ENCODE measurements at regions not wholly inside any gene's neighbourhood (a gene's known extent, or its start where the extent isn't known, plus 50 kb on each side); places are given as distances from the start of the nearest gene placed in this dataset.
"Not testable (repeated sequence)": the region's sequence is repeated elsewhere in the genome, so short reads cannot be mapped to it uniquely, and the experiment has no call there.

- DNase-seq (ENCODE audit: low spot score); intact Hi-C loops (cut with DNase I): not testable (repeated sequence)
Observed at GRCh38 chr7:113496586-113496985, 378.2 kb upstream of the SMIM30 start.

DNA sequence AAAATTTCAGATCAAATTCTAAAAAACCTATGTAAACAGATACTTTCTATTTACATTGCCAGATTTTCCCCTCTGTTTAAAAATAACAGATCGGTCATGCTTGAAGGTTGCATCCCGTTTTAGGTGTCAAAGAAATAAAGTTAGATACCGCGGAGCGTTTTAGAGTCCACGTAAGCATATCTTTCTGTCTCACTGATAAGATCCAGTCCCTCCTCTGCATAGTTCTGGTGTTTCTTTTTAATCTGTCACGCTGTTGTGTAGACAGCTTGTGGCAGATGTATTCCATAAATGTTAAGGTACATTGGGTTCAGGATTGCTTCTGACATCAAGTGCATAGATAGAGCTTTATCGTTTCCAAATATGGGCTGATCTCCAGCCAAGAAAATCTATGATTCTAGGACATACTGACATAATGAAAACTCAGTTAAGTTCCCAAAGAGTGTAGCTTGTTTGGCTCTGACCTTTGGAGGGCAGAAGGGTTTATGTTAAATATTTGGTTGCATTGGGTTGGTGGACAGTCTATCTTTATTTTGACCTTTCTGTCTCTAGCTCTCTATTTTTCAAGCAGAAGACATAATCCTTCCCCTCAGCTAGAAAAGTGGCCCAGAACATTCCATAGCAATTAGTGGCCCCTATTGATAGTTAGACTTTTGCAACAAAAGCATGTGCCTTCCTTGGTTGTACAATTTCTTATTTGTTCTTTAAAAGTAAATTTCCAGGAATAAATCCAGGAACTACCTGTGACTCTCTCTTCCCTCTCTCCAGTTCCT, 376.6 kb upstream of the SMIM30 start:
- DNase-seq (ENCODE audit: low spot score); intact Hi-C loops (cut with DNase I): not testable (repeated sequence)

DNA sequence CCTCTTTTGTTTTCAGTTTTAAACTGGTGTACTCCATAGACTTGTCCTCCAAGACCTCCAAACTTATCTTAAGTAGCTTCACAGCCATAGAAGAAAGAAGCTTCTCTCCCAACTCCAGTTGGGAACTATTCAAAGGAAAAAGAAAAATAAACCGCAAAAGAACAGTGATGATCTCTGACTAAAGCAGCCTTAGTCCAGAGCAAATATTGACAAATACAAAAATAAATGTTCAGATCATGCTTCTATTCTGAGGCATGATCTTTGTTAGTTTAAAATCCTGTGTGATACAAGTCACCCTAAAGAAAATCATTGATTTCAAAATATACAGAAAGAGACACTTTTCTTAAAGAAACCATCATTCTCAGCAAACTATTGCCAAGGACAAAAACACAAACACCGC, 373.0 kb upstream of the SMIM30 start:
- intact Hi-C loops (cut with DNase I), result no loop called here
- no peak for DNase-seq (ENCODE audit: low spot score)

DNA sequence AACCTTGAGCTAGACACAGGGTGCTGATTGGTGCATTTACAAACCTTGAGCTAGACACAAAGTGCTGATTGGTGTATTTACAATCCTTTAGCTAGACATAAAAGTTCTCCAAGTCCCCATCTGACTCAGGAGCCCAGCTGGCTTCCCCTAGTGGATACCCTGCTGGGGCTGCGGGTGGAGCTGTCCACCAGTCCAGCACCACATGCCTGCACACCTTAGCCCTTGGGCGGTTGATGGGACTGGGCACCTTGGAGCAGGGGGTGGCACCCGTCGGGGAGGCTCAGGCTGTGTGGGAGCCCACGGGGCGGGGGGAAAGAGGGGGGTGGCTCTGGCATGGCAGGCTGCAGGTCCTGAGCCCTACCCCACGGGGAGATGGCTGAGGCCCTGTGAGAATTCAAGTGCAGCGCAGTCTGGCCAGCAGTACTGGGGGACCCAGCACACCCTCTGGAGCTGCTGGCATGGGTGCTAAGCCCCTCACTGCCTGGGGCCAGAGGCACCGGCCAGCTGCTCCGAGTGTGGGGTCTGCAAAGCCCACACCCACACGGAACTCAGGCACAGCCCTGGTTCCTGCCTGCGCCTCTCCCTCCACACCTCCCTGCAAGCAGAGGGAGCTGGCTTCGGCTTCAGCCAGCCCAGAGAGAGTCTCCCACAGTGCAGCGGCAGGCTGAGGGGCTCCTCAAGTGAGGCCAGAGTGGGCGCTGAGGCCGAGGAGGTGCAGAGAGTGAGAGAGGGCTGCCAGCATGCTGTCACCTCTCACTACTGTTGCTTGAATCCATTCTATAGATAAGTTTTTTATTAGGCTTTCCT, 369.8 kb upstream of the SMIM30 start:
- DNase-seq (ENCODE audit: low spot score), result no peak
- intact Hi-C loops (cut with DNase I), result no loop called here

DNA sequence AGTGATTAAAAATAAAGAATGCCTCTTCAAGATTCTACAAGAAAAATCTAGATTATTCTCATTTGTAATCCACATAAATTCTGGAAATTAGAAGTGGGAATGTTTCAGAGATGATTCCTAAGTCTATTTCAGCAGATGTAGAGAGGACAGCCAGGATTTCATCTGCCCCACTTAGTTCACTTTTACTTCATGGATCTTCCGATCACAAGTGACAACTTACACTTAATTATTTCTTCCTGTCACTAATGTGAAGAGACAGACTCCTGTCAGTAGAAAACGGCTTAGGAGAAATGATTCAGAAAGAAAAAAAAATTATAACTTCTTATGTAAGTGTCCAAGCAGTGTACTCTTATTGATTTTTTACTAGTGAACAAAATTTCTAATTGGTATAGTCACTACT, 368.2 kb upstream of the SMIM30 start:
- no peak for DNase-seq (ENCODE audit: low spot score)
- intact Hi-C loops (cut with DNase I), result no loop called here

DNA sequence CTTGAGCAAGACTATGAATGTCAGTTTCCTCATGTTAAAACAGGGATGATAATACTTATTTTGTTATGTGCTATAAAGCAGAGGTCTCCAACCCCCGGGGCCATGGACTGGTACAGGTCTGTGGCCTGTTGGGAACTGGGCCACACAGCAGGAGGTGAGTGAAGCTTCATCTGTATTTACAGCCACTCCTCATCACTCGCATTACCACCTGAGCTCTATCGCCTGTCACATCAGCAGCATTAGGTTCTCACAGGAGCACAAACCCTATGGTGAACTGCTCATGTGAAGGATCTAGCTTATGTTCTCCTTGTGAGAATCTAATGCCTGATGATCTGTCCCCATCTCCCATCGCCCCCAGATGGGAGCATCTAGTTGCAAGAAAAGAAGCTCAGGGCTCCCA, 365.3 kb upstream of the SMIM30 start:
- DNase-seq (ENCODE audit: low spot score), result no peak
- intact Hi-C loops (cut with DNase I), result no loop called here

DNA sequence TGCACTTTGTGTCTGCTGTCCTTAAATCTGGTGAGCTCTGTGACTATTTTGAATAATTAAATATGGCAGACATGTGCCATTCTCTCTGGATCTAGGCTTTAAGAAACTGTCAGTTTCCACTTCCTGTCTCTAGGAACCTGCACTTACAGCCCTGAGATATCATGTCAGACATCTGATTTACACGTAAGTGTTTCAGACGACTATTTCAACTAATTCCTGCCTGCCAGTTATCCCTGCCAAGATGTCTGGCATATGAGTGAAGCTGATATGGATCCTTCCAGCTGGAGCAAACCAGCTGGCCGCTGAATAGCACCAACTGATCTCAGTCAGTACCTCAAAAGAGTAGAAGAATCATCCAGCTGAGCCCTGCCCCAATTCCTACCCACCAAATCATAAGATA, 362.2 kb upstream of the SMIM30 start:
- intact Hi-C loops (cut with DNase I), result no loop called here
- DNase-seq (ENCODE audit: low spot score), result no peak

DNA sequence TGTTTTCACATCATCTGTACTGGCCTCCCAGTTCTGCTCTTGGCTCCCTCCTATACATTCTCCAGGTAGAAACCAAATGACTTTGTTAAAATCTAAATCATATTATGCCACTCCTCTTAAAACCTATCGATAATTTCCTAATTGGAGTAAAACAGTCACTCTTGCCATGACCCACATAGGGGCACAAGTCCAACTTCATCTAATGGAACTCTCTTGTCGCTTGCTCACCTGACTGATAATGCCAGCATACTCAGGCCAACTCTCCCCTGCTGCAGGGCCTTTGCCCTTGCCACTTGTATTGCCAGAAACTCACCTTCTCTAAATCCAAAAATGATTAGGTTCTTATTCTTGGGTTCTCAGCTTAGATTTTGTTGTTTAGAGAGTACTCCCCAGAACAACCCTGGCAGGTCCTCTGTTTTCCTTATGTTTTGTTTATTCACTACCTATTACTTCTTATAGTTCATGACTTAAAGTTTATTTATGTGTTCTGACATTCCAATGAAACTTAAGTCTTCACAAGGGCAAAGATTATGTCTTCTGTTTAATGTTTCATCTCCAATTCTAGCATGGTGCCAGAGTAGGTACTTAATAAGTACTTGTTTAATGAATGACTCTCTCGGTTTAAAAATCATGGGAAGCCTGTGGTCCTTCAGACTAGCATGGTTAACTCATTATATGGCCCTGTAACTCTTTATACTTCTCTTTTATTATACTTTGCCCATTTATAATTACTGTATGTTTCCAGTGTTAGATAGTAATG, 345.9 kb upstream of the SMIM30 start:
- no peak for DNase-seq (ENCODE audit: low spot score)
- intact Hi-C loops (cut with DNase I), result no loop called here

GRCh38 chr7:113460067-113460466, 341.7 kb upstream of the SMIM30 start:
- intact Hi-C loops (cut with DNase I), result no loop called here
- DNase-seq (ENCODE audit: low spot score), result no peak

DNA sequence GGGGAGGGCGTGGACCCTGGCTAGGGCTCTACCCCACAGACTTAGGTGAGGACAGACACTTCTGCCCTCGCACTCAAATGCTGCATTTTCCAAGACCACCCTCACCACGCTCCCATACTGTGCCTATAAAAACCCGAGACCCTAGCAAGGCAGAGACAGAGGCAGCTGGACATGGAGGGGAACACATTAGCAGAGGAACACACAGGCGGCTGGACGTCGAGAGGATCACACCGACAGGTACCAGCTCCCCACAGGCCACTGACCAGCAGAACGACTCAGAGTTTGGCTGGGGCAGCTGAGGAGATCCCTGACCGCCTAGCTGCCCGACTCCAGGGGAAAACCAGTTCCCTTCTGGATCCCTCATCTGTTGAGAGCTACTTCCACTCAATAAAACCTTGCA, 338.2 kb upstream of the SMIM30 start:
- intact Hi-C loops (cut with DNase I), result no loop called here
- no peak for DNase-seq (ENCODE audit: low spot score)

DNA sequence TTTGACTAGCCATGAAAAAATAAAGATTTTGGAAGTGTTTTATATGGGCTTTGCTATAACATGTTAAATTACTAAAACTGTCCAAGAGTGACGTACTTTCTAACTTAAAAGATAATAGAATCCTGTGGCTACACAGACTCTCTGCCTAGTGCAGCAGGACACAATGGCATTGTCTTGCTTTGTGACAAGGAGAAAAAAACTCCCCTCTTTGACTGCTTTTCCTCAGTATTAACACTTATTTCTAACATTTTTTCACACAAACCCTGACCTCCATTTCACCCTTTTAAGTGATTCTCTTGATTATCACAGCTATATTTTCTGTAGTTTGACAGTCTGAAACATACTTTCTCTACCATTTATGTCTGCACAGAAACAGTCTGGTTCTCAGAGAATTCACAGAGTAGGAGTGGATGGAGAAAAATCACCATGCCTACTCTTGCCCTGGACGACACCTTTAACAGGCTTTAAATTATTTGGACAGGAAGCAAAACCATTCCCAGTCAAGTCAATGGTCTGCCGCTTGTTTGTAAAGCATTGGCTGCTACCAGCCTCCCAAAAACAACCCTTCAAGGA, 336.3 kb upstream of the SMIM30 start:
- DNase-seq (ENCODE audit: low spot score), result no peak
- intact Hi-C loops (cut with DNase I), result no loop called here

DNA sequence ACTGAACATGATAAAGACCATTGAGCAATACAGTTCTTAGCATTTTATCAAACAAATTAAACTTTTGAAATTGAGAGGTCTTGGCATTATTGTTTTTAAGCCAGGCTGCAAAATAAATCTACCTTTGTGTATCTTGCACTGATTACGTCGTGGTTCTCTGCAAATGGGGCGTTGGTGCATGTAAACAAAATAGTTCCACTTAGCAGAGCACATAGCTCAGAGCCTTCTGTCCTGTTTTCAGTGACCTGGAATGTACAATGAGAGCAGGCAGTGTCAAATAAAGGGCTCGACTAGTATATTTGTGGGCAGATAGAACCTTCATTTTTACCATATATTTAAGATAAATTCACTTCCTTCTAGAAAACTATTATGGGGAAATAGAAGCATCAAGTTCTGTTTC, 333.9 kb upstream of the SMIM30 start:
- intact Hi-C loops (cut with DNase I), result no loop called here

DNA sequence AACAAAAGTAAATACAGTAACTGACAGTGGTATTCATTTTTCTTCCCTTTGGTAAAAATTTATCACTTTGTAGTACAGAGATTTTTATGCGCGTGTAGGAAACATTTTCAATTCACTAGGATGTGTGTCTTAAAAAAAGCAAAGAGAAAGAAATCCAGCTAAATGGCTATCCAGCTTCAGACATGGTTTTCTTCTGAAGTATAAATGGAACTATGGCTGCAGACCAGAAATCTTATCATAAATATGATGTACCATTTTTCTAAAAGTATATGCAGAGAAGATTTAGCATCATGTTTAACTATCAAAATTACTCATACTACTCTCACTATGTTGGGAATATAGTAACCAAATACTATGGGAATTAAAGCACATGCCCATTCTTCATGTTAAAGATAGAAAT, 328.4 kb upstream of the SMIM30 start:
- intact Hi-C loops (cut with DNase I), result no loop called here
- DNase-seq (ENCODE audit: low spot score), result no peak

More for the DNA sequence above, 333.9 kb upstream of the SMIM30 start:
- DNase-seq (ENCODE audit: low spot score), result no peak

GRCh38 chr7:113446391-113446790, 328.0 kb upstream of the SMIM30 start:
- DNase-seq (ENCODE audit: low spot score), result no peak
- intact Hi-C loops (cut with DNase I), result no loop called here

DNA sequence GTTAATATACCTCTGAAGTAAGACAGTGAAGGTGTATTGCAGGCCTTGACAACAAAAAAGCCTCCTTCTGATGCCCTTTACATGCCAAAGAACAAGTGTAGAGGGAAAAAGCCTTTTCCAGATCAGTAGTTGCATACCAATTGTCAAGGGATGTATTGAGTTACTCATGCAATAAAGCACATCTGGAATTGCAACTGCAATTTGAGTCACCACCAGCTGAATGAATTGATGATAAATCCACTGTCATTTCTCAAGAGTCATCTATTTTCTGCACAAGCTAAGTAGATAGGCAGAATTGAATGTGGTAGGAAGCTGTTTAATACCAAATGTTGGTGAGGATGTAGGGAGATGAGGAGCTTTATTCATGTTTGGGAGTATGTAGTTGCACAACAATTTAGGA, 325.9 kb upstream of the SMIM30 start:
- no peak for DNase-seq (ENCODE audit: low spot score)
- intact Hi-C loops (cut with DNase I), result no loop called here

DNA sequence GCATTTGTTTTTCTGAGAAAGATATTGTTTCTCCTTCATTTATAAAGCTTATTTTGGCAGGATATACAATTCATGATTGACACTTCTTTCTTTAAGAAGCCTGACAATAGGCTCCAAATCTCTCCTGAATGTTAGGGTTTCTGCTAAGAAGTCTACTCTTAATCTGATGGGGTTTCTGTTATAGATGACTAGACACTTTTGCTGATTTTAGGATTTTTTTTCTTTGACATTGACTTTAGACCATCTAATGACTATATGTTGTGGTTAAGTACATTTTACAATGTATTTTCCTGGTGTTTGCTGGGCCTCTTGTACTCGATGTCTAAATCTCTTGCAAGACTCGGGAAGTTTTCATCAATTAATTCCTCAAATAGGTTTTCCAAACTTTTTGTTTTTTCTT, 321.8 kb upstream of the SMIM30 start:
- DNase-seq (ENCODE audit: low spot score), result no peak
- intact Hi-C loops (cut with DNase I), result no loop called here

DNA sequence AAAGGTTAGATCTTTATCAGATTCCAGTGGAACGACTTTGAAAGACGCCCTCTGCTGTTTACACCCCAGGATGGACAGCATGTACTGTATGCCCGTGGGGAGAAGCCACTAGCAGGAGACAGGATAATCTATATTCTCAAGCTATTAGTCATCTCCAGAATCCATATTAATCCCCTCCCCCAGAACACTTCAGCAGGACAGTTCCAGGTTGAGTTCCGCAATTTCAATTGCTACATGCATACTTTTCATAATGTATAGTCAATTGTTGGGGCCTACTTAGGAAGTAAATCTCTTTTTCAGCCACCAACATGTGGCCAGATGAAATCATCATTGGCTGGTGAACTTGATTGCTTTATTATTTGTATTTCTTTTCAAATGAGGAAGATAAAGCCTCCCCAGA, 313.1 kb upstream of the SMIM30 start:
- intact Hi-C loops (cut with DNase I), result no loop called here
- no peak for DNase-seq (ENCODE audit: low spot score)

DNA sequence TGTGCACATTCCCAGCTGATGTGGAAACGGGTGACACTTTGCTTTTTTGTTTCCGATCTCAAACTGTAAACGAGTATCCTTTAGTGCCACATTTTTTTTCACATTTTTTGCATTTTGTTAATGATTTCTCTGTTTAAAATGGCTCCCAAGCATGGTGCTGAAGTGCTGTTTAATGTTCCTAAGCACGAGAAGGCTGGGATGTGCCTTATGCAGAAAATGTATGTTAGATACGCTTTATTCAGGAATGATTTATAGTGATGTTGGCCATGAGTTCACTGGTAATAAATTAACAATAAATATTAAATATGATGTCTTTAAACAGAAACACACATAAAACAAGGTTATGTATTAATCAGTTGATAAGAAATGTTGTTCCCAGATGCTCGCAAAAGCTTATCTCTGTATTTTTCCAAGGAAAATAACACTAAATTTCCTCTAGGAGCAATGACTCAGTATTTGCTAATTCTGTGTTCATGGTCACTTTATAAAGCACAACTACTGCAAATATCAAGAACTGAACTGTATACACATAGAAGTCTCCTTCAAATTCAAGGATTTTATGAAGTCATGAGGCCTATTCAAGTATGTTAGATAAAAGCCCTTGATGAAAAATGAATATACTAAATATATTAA, 305.9 kb upstream of the SMIM30 start:
- DNase-seq (ENCODE audit: low spot score), result no peak
- intact Hi-C loops (cut with DNase I), result loop anchor here (5.0 kb wide), 1 partner anchor 877 kb away; no protein-coding TSS in a partner anchor

DNA sequence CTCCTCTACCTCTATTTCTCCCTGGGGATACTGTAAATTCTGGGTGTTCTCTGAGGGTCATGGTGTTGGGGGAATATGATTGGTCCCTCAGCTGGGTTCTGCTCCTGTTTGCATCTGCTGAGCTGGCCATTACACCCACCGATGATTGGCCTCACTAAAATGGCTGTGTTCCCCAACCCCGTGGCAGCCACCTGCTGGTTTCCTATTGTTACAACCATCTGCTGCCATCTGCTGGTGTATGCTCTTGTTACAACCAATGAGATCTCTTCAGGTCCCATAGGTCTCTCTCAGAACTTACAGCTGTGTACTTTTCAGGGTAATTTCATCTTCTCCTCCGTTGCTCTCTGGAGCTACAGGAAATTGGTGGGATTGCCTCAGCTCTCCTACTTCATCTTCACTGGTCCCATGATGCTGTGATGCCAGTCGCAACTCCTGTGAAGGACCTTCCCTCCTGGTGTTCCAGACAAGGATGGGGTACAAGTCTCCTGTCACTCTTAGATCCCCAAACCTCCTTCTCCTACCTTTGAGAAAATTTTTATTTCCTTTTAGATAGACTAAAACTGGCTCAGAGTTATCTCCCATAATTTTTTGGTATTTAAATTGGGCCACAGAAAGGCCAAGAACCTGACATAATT, 303.5 kb upstream of the SMIM30 start:
- DNase-seq (ENCODE audit: low spot score), result peak; percentile 79
- intact Hi-C loops (cut with DNase I), result loop anchor here (5.0 kb wide), 1 partner anchor 875 kb away; no protein-coding TSS in a partner anchor
